GM12872 (cell line): ENCODE measurements at regions not wholly inside any gene's neighbourhood (a gene's known extent, or its start where the extent isn't known, plus 50 kb on each side); places are given as distances from the start of the nearest gene placed in this dataset.

Experiments
- CTCF ChIP-seq: IDR thresholded peaks from 3 replicates; pipeline ENCODE4 v1.5.1; 2011; ENCODE audit warnings: low read depth, mild to moderate bottlenecking, low read length, moderate library complexity; ENCODE audit not compliant: insufficient read depth

DNA sequence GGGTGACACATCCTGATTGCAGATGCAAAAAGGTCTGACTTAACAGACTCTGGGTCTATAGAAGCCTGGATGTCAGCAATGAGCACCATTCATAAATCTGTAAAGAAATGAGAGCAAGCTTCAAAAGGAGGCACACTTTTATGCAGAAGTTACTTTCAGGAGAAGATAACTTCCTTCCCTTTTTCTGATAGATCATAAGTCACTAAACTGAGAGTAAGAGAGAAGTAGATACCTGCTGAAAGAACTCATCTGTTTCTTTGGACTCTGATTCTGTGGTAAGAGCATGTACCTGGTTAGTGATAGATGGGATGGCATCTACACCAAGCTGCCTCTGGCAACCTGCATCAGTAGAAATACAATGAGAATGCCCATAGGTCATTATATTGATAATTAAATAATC lies 525.6 kb downstream of the CETN3 start:
- TF ChIP-seq CTCF, result no peak

GRCh38 chr5:89878140-89879132 lies 531.1 kb downstream of the CETN3 start:
- TF ChIP-seq CTCF, result no peak

DNA sequence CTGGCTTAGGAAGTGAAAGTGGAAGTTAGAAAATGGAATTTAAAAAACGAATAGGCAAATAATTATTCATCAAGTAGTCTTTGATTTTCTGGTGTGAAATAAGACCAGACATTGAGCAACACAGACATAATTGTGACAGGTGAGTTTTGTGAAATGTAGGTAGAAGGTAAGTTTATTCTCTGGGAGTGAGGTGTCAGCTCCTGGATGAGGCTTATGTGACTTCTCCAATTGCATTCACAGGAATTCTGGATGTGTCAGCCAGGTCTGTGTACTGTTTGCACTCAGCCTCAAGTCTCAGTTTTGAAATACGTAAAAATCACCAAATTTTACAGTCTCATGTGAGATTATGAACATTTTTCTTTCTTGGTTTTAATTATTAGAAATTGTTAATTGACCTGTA lies 537.6 kb downstream of the CETN3 start:
- no peak for TF ChIP-seq CTCF

- no peak for TF ChIP-seq CTCF
Measured at GRCh38 chr5:89869346-89869745, 540.2 kb downstream of the CETN3 start.

- TF ChIP-seq CTCF, result no peak
Measured at GRCh38 chr5:89866410-89866809, 543.1 kb downstream of the CETN3 start.

DNA sequence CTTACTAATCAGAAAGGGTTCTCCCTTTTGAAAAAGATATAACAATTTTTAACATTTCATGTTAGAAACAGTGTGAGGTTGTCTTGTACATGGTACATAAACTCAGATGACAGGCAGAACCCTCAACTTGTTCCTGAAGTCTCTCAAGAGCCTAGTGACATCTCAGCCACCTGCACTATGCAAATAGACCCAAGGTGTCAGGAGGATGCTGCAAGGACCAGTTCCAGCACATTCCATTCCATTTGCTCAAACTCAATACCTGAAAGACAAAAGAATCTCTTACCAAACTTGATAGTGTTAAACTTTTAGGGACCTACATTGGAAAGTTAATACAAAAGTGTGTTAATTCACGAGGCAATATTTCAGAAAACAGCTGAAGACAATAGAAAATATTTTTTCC lies 544.6 kb downstream of the CETN3 start:
- TF ChIP-seq CTCF, result no peak

- no peak for TF ChIP-seq CTCF
Measured at GRCh38 chr5:89857790-89858189, 551.8 kb downstream of the CETN3 start.
